ENCODE measurements at regions not wholly inside any gene's neighbourhood (a gene's known extent, or its start where the extent isn't known, plus 50 kb on each side); places are given as distances from the start of the nearest gene placed in this dataset.

DNA sequence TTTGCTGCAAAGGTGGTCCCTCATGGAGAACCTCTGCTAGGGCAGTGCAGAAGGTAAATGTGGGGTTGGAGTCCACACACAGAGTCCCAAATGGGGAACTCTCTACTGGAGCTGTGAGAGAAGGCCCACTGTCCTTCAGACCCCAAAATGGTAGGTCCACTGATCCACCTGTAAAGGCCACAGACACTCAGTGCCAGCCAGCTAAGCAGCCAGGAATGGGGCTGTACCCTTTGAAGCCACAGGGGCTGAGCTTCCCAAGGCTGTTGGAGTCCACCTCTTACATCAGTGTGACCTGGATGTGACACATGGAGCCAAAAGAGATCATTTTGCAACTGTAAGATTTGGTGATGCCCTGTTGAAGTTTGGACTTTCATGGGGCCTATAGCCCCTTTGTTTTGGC lies 252.4 kb upstream of the GULP1 start:
- TF ChIP-seq YY1 (IDR thresholded peaks at IDR 0.05; ENCODE audit: insufficient read depth, insufficient read length) (no peak), ZNF274 (IDR thresholded peaks at IDR 0.05; ENCODE audit: low read depth, low read length) (no peak)
